SK-N-SH (cell line): ENCODE measurements at regions not wholly inside any gene's neighbourhood (a gene's known extent, or its start where the extent isn't known, plus 50 kb on each side); places are given as distances from the start of the nearest gene placed in this dataset.

Experiments used
- CTCF ChIA-PET: fragments of 300-600, 350-600 bp; formaldehyde crosslinking; extraction: SDS; loops from one replicate; lab custom pipeline; 2021; lab: Yijun Ruan, JAX
- POLR2A ChIA-PET: fragments of 350-600 bp; sonication (Branson Sonifier 250); formaldehyde crosslinking; extraction: SDS; loops from one replicate; lab custom pipeline; 2020; ENCODE audit warnings: antibody characterized with exemption, inconsistent platforms; lab: Yijun Ruan, JAX
- DNase-seq: peaks from one replicate; pipeline ENCODE4 v3.0.0; 2012
- H2AFZ ChIP-seq: fragments of 200-600 bp; sonication (generic); 2 replicates; pipeline ENCODE4 v1.8.1; 2016; ENCODE audit warnings: antibody characterized with exemption, mild to moderate bottlenecking, low read depth
- H3F3A ChIP-seq: fragments of 200-600 bp; sonication (generic); replicated peaks from 2 replicates; pipeline ENCODE3; 2016; ENCODE audit warnings: antibody characterized with exemption, mild to moderate bottlenecking; ENCODE audit not compliant: insufficient read depth
- H3K27ac ChIP-seq, 2 experiments: fragments of 200-500 bp in 1 of 2; fragments of 200-600 bp in 1 of 2; sonication (Bioruptor generic) in 1 of 2; sonication (generic), shearing (Covaris generic) in 1 of 2; 2 replicates each; pipeline versions ENCODE4 v1.5.1 to v1.6.1; 2014 to 2016; ENCODE audit warnings: low read depth in 2 of 2, inconsistent platforms in 1 of 2, low read length in 1 of 2, mild to moderate bottlenecking in 1 of 2, mixed read lengths in 1 of 2
- H3K27me3 ChIP-seq: fragments of 200-600 bp; sonication (generic), shearing (Covaris generic); 2 replicates; pipeline ENCODE4 v1.6.1; 2016; ENCODE audit warnings: mixed run types; ENCODE audit not compliant: insufficient read depth
- H3K36me3 ChIP-seq, 2 experiments: fragments of 200-500 bp in 1 of 2; fragments of 200-600 bp in 1 of 2; sonication (Bioruptor generic) in 1 of 2; sonication (generic) in 1 of 2; replicated peaks in 1 of 2; 2 replicates each; pipeline versions ENCODE3 to v1.5.1; 2014 to 2016; ENCODE audit warnings: low read length in 1 of 2, mild to moderate bottlenecking in 1 of 2; ENCODE audit not compliant: insufficient read depth in 2 of 2, control insufficient read depth in 1 of 2
- H3K4me1 ChIP-seq, 2 experiments: fragments of 200-500 bp in 1 of 2; fragments of 200-600 bp in 1 of 2; sonication (Bioruptor generic) in 1 of 2; sonication (generic), shearing (Covaris generic) in 1 of 2; 2 replicates each; pipeline versions ENCODE4 v1.5.1 to v1.6.1; 2014 to 2016; ENCODE audit warnings: low read depth in 1 of 2, low read length in 1 of 2, mixed run types in 1 of 2; ENCODE audit not compliant: insufficient read depth in 2 of 2, control insufficient read depth in 1 of 2
- H3K4me2 ChIP-seq: fragments of 200-600 bp; sonication (generic), shearing (Covaris generic); 2 replicates; pipeline ENCODE4 v1.6.1; 2017; ENCODE audit warnings: mixed run types
- H3K4me3 ChIP-seq, 2 experiments: fragments of 200-500 bp in 1 of 2; fragments of 200-600 bp in 1 of 2; sonication (Bioruptor generic) in 1 of 2; sonication (generic), shearing (Covaris generic) in 1 of 2; 2 replicates each; pipeline versions ENCODE4 v1.5.1 to v1.8.1; 2014 to 2016; ENCODE audit warnings: low read depth in 2 of 2, inconsistent platforms in 1 of 2, low read length in 1 of 2, mild to moderate bottlenecking in 1 of 2, mixed read lengths in 1 of 2, moderate library complexity in 1 of 2
- H3K79me2 ChIP-seq: fragments of 200-600 bp; sonication (generic); 2 replicates; pipeline ENCODE4 v1.8.1; 2017; ENCODE audit warnings: mild to moderate bottlenecking; ENCODE audit not compliant: insufficient read depth
- H3K9ac ChIP-seq: fragments of 200-600 bp; sonication (generic); 2 replicates; pipeline ENCODE4 v1.6.1; 2017; ENCODE audit warnings: mixed run types
- H3K9me2 ChIP-seq: fragments of 200-600 bp; sonication (generic); 2 replicates; pipeline ENCODE4 v1.6.1; 2017; ENCODE audit warnings: mixed run types
- H3K9me3 ChIP-seq: fragments of 200-600 bp; sonication (generic); 2 replicates; pipeline ENCODE4 v1.6.1; 2017; ENCODE audit warnings: mixed run types, mild to moderate bottlenecking, moderate library complexity
- H4K20me1 ChIP-seq: fragments of 200-600 bp; sonication (generic); 2 replicates; pipeline ENCODE4 v1.6.1; 2017; ENCODE audit warnings: mild to moderate bottlenecking, mixed run types; ENCODE audit not compliant: insufficient read depth
- GABPA ChIP-seq: IDR thresholded peaks from 2 replicates; pipeline ENCODE4 v1.4.0; 2012; ENCODE audit warnings: low read depth, mild to moderate bottlenecking
- GATA2 ChIP-seq: sonication (generic); formaldehyde crosslinking; IDR thresholded peaks from 2 replicates; pipeline ENCODE4 v1.5.0; 2020; ENCODE audit warnings: mild to moderate bottlenecking, missing genetic modification reagents
- MEF2A ChIP-seq: IDR thresholded peaks from 2 replicates; pipeline ENCODE4 v1.4.0; 2012; ENCODE audit warnings: low read depth, borderline replicate concordance
- MXI1 ChIP-seq: IDR thresholded peaks from 2 replicates; pipeline ENCODE4 v1.6.1; 2012; ENCODE audit warnings: mild to moderate bottlenecking, low read depth, low read length, improper control_type of control experiment
- NFIC ChIP-seq: IDR thresholded peaks from 2 replicates; pipeline ENCODE4 v1.4.0; 2012; ENCODE audit warnings: borderline replicate concordance
- POLR2AphosphoS5 ChIP-seq: IDR thresholded peaks from 2 replicates; pipeline ENCODE4 v1.6.1; 2012; ENCODE audit warnings: low read depth, low read length
- RCOR1 ChIP-seq: fragments of 150-350 bp; IDR thresholded peaks from 2 replicates; pipeline ENCODE4 v1.6.1; 2017; ENCODE audit warnings: antibody characterized with exemption, low read length
- RXRA ChIP-seq: IDR thresholded peaks from 2 replicates; pipeline ENCODE4 v1.4.0; 2012; ENCODE audit warnings: low read depth, mild to moderate bottlenecking, borderline replicate concordance
- SIN3A ChIP-seq: IDR thresholded peaks from 2 replicates; pipeline ENCODE4 v1.6.1; 2012; ENCODE audit warnings: low read depth, mild to moderate bottlenecking, low read length, moderate library complexity, borderline replicate concordance
- TAF1 ChIP-seq: IDR thresholded peaks from 2 replicates; pipeline ENCODE4 v1.6.1; 2012; ENCODE audit warnings: low read depth, mild to moderate bottlenecking, low read length, moderate library complexity, borderline replicate concordance
- TEAD4 ChIP-seq: IDR thresholded peaks from 2 replicates; pipeline ENCODE4 v1.4.0; 2012; ENCODE audit warnings: mild to moderate bottlenecking, borderline replicate concordance; ENCODE audit not compliant: insufficient read depth
- ZBTB33 ChIP-seq: IDR thresholded peaks from 2 replicates; pipeline ENCODE4 v1.4.0; 2012; ENCODE audit warnings: low read depth, borderline replicate concordance
- WGBS: methylation state at CpG from one replicate; pipeline ENCODE4 v1.1.6; 2017; ENCODE audit warnings: low lambda C conversion rate; 5-methylcytosine and 5-hydroxymethylcytosine counted together
- TF ChIP-seq, protein P1 (sequence below): IDR thresholded peaks from 2 replicates; pipeline ENCODE4 v1.6.1; 2012; ENCODE audit warnings: mild to moderate bottlenecking, low read depth, low read length, moderate library complexity
- TF ChIP-seq, protein P2 (sequence below): fragments of 200-600 bp; sonication (generic); IDR thresholded peaks from 2 replicates; pipeline ENCODE4 v1.6.1; 2017; ENCODE audit warnings: antibody characterized with exemption, mild to moderate bottlenecking, moderate library complexity

GRCh38 chr1:193932979-193933378, 746.6 kb upstream of the B3GALT2 start:
- no peaks in the 10 kb centered on the region for H3K36me3 ChIP-seq
- H3K9ac ChIP-seq = no peak overlapping the region
- CTCF ChIA-PET = interaction anchor here (0.7 kb wide), 1 partner anchor 23 kb away, joined by 3 read pairs; no protein-coding TSS in a partner anchor
- H3K79me2 ChIP-seq = no peaks in the 10 kb centered on the region
- no peaks in the 10 kb centered on the region for H4K20me1 ChIP-seq
- no peaks in the 10 kb centered on the region for H3F3A ChIP-seq
- 14% methylated on average over 2 of the region's 2 CpGs for WGBS
- H3K4me3 ChIP-seq = no peak overlapping the region
- H2AFZ ChIP-seq = no peak overlapping the region
- no peaks in the 10 kb centered on the region; a peak in 1 of 4 replicates for H3K4me1 ChIP-seq
- H3K9me3 ChIP-seq = no peaks in the 10 kb centered on the region
- H3K4me2 ChIP-seq = no peak overlapping the region
- H3K27ac ChIP-seq = no peak overlapping the region
- H3K9me2 ChIP-seq = no peaks in the 10 kb centered on the region
- no peak for DNase-seq
- TF ChIP-seq POLR2AphosphoS5 (no peak), ZBTB33 (no peak), SIN3A (no peak), GATA2 (CRISPR knock-in tag) (no peak), NFIC (no peak), MXI1 (no peak), RXRA (no peak), TEAD4 (no peak), RCOR1 (no peak), TAF1 (no peak), MEF2A (no peak), GABPA (no peak)
- TF ChIP-seq, protein P1, sequence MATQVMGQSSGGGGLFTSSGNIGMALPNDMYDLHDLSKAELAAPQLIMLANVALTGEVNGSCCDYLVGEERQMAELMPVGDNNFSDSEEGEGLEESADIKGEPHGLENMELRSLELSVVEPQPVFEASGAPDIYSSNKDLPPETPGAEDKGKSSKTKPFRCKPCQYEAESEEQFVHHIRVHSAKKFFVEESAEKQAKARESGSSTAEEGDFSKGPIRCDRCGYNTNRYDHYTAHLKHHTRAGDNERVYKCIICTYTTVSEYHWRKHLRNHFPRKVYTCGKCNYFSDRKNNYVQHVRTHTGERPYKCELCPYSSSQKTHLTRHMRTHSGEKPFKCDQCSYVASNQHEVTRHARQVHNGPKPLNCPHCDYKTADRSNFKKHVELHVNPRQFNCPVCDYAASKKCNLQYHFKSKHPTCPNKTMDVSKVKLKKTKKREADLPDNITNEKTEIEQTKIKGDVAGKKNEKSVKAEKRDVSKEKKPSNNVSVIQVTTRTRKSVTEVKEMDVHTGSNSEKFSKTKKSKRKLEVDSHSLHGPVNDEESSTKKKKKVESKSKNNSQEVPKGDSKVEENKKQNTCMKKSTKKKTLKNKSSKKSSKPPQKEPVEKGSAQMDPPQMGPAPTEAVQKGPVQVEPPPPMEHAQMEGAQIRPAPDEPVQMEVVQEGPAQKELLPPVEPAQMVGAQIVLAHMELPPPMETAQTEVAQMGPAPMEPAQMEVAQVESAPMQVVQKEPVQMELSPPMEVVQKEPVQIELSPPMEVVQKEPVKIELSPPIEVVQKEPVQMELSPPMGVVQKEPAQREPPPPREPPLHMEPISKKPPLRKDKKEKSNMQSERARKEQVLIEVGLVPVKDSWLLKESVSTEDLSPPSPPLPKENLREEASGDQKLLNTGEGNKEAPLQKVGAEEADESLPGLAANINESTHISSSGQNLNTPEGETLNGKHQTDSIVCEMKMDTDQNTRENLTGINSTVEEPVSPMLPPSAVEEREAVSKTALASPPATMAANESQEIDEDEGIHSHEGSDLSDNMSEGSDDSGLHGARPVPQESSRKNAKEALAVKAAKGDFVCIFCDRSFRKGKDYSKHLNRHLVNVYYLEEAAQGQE = no peak
- TF ChIP-seq, protein P2, sequence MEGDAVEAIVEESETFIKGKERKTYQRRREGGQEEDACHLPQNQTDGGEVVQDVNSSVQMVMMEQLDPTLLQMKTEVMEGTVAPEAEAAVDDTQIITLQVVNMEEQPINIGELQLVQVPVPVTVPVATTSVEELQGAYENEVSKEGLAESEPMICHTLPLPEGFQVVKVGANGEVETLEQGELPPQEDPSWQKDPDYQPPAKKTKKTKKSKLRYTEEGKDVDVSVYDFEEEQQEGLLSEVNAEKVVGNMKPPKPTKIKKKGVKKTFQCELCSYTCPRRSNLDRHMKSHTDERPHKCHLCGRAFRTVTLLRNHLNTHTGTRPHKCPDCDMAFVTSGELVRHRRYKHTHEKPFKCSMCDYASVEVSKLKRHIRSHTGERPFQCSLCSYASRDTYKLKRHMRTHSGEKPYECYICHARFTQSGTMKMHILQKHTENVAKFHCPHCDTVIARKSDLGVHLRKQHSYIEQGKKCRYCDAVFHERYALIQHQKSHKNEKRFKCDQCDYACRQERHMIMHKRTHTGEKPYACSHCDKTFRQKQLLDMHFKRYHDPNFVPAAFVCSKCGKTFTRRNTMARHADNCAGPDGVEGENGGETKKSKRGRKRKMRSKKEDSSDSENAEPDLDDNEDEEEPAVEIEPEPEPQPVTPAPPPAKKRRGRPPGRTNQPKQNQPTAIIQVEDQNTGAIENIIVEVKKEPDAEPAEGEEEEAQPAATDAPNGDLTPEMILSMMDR = no peak
- TF ChIP-seq, all 33 proteins: peak for 0
- POLR2A ChIA-PET = no interaction called here
- H3K27me3 ChIP-seq = no peaks in the 10 kb centered on the region
